Sigmoid colon (tissue), 3 donors: ENCODE measurements at regions not wholly inside any gene's neighbourhood (a gene's known extent, or its start where the extent isn't known, plus 50 kb on each side); places are given as distances from the start of the nearest gene placed in this dataset.

Experiments
- CTCF ChIP-seq, 4 experiments: fragments of 450-650 bp in 3 of 4; fragments of 200-600 bp in 1 of 4; IDR thresholded peaks; one replicate each; pipeline ENCODE4 v1.5.1; 2016 to 2019; ENCODE audit warnings: antibody characterized with exemption in 4 of 4, mild to moderate bottlenecking in 3 of 4, moderate library complexity in 2 of 4
- POLR2A ChIP-seq, 2 donors: fragments of 450-650 bp; IDR thresholded peaks; one replicate each; pipeline ENCODE4 v1.6.1; 2016; ENCODE audit warnings: antibody characterized with exemption in 2 of 2, mild to moderate bottlenecking in 2 of 2, moderate library complexity in 2 of 2

- TF ChIP-seq CTCF (IDR thresholded peaks at IDR 0.05), result no peak
- no peak for TF ChIP-seq POLR2A (IDR thresholded peaks at IDR 0.05)
Observed at GRCh38 chr7:138196971-138197896, 121.0 kb downstream of the AKR1D1 start.
